RWPE2 (cell line): ENCODE measurements at regions not wholly inside any gene's neighbourhood (a gene's known extent, or its start where the extent isn't known, plus 50 kb on each side); places are given as distances from the start of the nearest gene placed in this dataset.
"Not testable (repeated sequence)": the region's sequence is repeated elsewhere in the genome, so short reads cannot be mapped to it uniquely, and the experiment has no call there.

ENCODE experiments used
- ATAC-seq: fragments of 200-7000 bp; cut with Tn5 transposase; 3 replicates; pipeline ENCODE4 v1.9.1; 2021; ENCODE audit warnings: low read depth
- DNase-seq: peaks from one replicate; pipeline ENCODE4 v3.0.0-alpha.2; 2020; ENCODE audit warnings: low spot score
- H3K27ac ChIP-seq: fragments of 450-650 bp; 2 replicates; pipeline ENCODE4 v1.5.1; 2017; ENCODE audit warnings: mild to moderate bottlenecking; ENCODE audit not compliant: poor library complexity, severe bottlenecking
- H3K27me3 ChIP-seq: fragments of 250-450 bp; sonication (Bioruptor Pico); 2 replicates; pipeline ENCODE4 v1.5.1; 2021; ENCODE audit warnings: mild to moderate bottlenecking, moderate library complexity; ENCODE audit not compliant: insufficient read depth, poor library complexity, severe bottlenecking
- H3K36me3 ChIP-seq: fragments of 250-450 bp; sonication (Bioruptor Pico); 2 replicates; pipeline ENCODE4 v1.5.1; 2020; ENCODE audit warnings: low read depth, mild to moderate bottlenecking, moderate library complexity
- H3K4me1 ChIP-seq: fragments of 250-450 bp; sonication (Bioruptor Pico); 2 replicates; pipeline ENCODE4 v1.5.1; 2021; ENCODE audit warnings: mild to moderate bottlenecking, moderate library complexity; ENCODE audit not compliant: insufficient read depth, poor library complexity, severe bottlenecking
- H3K4me3 ChIP-seq: fragments of 250-450 bp; sonication (Bioruptor Pico); 2 replicates; pipeline ENCODE4 v1.5.1; 2021; ENCODE audit warnings: mild to moderate bottlenecking, moderate library complexity; ENCODE audit not compliant: severe bottlenecking
- H3K9me3 ChIP-seq: fragments of 250-450 bp; sonication (Bioruptor Pico); 2 replicates; pipeline ENCODE4 v1.5.1; 2021; ENCODE audit warnings: mild to moderate bottlenecking, moderate library complexity; ENCODE audit not compliant: severe bottlenecking
- TF ChIP-seq, protein P1 (sequence below): fragments of 450-650 bp; IDR thresholded peaks from one replicate; pipeline ENCODE4 v1.5.1; 2017; ENCODE audit warnings: mild to moderate bottlenecking, moderate library complexity; ENCODE audit not compliant: poor library complexity, severe bottlenecking

DNA sequence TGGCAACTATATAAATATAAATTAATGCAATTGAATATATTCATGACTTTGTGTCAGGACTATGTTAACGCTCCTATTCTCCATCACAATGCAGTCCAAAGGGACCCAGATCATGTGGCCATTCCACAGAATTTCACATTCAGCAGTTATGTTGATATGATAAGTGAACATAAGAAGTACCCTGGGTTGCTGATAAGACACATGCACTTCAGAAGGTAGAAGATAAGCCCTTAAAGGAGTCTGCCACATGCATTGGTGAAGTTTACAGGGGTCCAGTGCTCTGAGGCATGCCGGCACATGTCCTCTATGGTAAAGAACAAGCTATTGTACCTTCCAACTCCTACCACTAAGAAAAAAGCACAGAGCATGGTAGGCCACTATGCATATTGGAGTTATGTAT, 76.4 kb downstream of the PHAX start:
- no peak overlapping the region for H3K4me3 ChIP-seq
- no peaks in the 10 kb centered on the region for H3K4me1 ChIP-seq
- no peaks in the 10 kb centered on the region for H3K27me3 ChIP-seq
- no peak for ATAC-seq
- no peaks in the 10 kb centered on the region for H3K9me3 ChIP-seq
- no peak overlapping the region for H3K27ac ChIP-seq
- TF ChIP-seq, protein P1, sequence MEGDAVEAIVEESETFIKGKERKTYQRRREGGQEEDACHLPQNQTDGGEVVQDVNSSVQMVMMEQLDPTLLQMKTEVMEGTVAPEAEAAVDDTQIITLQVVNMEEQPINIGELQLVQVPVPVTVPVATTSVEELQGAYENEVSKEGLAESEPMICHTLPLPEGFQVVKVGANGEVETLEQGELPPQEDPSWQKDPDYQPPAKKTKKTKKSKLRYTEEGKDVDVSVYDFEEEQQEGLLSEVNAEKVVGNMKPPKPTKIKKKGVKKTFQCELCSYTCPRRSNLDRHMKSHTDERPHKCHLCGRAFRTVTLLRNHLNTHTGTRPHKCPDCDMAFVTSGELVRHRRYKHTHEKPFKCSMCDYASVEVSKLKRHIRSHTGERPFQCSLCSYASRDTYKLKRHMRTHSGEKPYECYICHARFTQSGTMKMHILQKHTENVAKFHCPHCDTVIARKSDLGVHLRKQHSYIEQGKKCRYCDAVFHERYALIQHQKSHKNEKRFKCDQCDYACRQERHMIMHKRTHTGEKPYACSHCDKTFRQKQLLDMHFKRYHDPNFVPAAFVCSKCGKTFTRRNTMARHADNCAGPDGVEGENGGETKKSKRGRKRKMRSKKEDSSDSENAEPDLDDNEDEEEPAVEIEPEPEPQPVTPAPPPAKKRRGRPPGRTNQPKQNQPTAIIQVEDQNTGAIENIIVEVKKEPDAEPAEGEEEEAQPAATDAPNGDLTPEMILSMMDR = no peak
- no peaks in the 10 kb centered on the region for H3K36me3 ChIP-seq
- DNase-seq = no peak

DNA sequence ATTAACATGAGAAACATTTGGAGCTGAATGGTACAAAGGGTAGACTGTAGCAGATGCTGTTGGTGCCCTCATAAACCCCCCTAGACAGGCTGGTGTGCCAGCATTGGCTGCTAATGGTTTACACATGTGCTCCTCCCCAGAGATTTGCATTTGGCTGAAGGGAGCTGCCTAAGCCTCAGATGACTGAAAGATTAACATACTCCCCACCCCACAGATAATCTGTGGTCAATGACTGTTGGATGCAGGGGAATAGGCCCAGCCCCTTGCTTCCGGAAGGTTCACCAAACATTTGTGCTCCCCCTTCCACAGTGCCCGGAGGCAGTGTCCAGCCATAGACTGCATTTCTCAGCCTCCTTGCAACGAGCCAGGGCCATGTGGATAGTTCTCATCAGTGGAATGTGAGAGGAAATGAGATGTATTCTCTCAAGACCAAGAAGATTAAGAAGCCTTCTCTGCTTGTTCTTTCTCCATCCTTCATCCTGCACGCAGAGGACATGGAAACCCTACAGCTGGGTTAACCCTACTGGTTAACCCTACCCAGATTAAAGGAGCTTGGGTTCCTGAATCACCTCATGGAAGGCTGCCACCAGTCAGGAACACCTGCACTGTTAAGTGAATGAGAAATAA, 79.6 kb downstream of the PHAX start:
- Histone ChIP-seq H3K27ac (no peak overlapping the region), H3K4me1 (no peaks in the 10 kb centered on the region), H3K9me3 (no peaks in the 10 kb centered on the region), H3K4me3 (no peak overlapping the region), H3K27me3 (no peaks in the 10 kb centered on the region), H3K36me3 (no peaks in the 10 kb centered on the region)
- TF ChIP-seq, protein P1 = no peak
- ATAC-seq (peak; percentile 37), DNase-seq (no peak)

DNA sequence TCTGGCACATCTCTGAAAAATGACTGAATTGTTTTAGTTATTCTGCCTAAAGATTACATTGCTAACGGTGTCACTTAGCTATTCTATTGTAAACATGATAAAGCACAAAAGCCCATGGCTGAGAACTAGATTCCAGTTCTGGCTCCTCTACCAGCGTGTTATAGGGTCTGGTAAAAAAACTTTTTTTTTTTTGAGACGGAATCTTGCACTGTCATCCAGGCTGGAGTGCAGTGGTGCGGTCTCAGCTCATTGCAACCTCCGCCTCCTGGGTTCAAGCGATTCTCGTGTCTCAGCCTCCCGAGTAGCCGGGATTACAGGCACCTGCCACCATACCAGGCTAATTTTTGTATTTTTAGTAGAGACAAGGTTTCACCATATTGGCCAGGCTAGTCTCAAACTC, 80.6 kb downstream of the PHAX start:
- H3K36me3 ChIP-seq, H3K27ac ChIP-seq, H3K4me3 ChIP-seq, H3K9me3 ChIP-seq, ATAC-seq, H3K4me1 ChIP-seq, DNase-seq, H3K27me3 ChIP-seq: not testable (repeated sequence)

DNA sequence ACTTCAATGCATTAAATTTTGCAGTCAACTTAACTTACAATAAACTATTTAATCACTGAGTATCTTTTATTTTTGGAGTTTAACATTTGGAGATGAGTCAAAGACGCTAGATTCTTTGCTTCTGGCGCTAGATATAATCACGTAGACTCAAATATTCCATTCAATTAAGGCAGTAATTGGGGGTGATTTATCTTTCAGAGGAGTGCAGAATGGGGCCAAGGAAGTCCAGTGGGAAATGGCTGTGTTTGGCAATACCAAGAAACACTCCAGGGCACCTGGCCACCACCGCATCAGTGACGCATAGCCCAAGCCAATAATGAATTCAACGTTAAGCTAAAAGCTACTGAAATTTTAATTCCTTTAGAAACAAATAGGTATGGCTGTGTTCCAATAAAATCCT, 81.2 kb downstream of the PHAX start:
- no peak for ATAC-seq
- no peaks in the 10 kb centered on the region for H3K27me3 ChIP-seq
- no peak for DNase-seq
- TF ChIP-seq, protein P1 = no peak
- no peaks in the 10 kb centered on the region for H3K9me3 ChIP-seq
- H3K4me3 ChIP-seq = no peak overlapping the region
- no peaks in the 10 kb centered on the region for H3K36me3 ChIP-seq
- H3K4me1 ChIP-seq = no peaks in the 10 kb centered on the region
- no peak overlapping the region for H3K27ac ChIP-seq

DNA sequence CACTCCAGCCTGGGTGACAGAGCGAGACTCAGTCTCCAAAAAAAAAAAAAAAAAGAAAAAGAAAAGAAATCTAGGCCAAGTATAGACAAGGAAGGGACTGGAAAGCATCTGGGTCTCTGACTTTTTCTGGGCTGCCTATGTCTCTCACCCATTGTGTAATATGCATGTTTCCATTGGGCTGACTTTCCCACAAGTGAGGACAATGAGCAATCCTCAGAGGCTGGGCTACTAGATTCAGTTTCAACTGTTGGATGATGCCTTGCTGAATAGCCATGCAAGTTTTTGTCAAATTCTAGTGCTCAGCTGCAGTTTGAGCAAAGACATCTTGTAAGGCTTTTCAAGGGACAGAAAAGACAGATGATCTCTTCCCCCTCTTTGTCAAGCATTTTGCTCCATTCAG, 82.1 kb downstream of the PHAX start:
- H3K36me3 ChIP-seq = no peaks in the 10 kb centered on the region
- no peaks in the 10 kb centered on the region for H3K27me3 ChIP-seq
- DNase-seq (no peak), ATAC-seq (no peak)
- H3K4me1 ChIP-seq = no peaks in the 10 kb centered on the region
- H3K4me3 ChIP-seq = no peak overlapping the region
- H3K27ac ChIP-seq = no peak overlapping the region
- TF ChIP-seq, protein P1 = no peak
- no peaks in the 10 kb centered on the region for H3K9me3 ChIP-seq
